GM11168 (cell line): ENCODE measurements at regions not wholly inside any gene's neighbourhood (a gene's known extent, or its start where the extent isn't known, plus 50 kb on each side); places are given as distances from the start of the nearest gene placed in this dataset.

Source experiments
- in situ Hi-C: fragments of 300-500 bp; cut with MboI; formaldehyde crosslinking; loops from one replicate; pipeline ENCODE4 v1.12.0; 2022; ENCODE audit warnings: low sequenced_read_pairs; ENCODE audit not compliant: unreplicated experiment

DNA sequence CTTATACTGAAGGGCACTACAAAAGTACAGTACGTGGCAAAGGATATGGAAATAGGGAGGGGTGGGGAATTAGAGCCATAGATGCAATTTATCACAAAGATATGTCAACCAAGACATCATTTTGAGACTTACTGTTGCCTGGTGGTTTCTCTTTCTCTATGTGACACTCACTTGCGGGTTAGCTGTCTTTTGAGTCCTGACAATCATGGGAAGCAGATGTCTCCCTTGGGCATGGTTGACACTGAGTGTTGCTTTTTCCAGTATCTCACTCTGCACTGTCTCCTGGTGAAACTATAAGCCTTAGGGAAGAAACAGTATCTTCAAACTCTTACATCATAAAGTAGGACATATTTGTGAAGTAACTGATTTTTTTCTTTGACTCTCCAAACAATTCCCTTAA lies 383.5 kb upstream of the LCORL start:
- in situ Hi-C loops: no loop called here

DNA sequence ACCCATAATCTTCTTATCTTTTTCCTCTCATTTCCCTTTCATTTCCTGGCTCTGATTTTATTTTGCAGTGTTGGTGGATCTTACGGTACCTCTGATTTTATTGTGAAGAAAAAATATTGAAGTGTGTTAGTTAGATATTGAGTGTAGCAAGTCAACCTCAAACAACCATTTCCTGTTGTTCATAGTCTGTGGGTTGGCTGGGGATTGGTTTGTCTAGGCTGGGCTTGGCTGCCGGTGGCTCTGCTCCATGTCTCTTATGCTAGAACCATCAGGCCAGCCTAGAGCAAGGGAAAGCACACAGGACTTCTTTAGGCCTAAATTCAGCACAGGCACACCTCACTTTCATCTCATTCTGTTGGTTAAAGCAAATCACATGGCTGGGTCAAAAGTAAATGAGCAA lies 383.1 kb upstream of the LCORL start:
- in situ Hi-C loops: no loop called here

DNA sequence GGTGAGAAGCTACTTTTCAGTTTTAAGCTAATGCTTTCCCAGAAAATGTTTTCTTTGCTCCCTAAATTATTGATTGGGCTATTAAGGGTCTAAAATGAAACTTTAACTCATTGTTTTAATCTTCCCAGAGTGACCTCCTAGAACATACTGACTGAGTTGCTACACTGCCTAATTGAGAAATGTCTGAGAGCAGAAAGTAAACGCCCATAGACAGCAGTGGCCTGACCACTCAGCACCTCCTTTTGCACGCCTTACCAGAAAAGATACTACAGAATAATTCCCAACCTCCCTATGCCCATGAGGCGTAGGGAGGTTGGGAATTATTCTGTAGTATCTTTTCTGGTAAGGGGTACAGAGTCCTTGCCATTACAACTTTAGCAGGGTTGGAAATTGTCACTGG lies 381.8 kb upstream of the LCORL start:
- in situ Hi-C loops: no loop called here

DNA sequence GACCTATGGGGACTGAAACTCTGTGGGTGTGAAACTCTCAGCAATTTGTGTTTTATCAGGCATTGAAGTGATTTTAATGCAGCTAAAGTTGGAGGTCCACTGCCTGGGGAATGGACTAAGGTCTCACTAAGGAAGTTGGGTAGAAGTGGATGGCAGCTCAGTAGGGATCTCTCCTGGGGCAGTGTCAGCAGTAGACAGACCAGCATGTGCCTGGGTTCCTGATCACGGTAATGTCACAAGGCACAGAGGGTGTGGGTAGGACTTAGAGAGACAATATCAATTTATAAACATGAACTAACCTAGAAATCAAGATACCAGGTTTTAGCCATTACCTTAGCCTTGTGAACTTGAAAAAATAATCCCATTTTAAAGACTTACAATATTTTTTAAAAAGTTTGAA lies 380.3 kb upstream of the LCORL start:
- in situ Hi-C loops: no loop called here

DNA sequence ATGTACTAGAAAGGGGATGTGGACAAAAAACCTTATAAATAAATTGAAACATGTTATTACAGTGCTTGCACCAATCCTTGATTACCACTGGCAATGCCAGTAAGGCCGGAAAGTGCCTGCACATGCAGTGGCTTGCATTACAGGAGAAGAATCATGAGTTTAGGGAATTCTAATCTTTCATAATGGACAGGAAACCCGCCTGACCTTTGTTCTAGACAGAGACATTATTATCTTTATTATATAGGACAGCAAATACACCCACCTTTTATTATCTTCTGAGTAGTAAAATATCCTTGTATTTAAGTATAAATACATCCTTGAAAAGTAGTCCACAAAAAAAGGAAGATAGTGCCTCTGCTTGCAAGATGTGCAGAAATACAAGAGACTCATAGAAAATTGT lies 379.9 kb upstream of the LCORL start:
- in situ Hi-C loops: no loop called here

DNA sequence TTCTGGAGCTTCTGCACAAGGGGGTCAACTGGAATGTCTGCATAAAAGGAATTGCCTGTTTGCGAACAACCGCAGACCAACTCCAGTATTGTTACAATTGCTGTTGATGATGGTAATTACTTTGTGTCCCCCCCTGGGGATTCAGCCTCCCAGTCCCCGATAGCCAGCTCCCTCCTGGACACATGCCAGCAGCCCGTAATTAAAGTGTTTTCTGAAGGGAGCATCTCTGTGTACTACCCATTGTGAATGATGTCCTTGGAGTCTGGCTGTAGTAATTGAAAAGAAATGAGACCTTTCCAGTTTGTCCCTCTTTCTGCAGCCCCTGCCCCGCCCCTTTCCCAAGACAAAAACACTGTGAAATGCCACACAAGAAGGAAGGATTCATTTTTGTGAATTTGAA lies 377.1 kb upstream of the LCORL start:
- in situ Hi-C loops: no loop called here

DNA sequence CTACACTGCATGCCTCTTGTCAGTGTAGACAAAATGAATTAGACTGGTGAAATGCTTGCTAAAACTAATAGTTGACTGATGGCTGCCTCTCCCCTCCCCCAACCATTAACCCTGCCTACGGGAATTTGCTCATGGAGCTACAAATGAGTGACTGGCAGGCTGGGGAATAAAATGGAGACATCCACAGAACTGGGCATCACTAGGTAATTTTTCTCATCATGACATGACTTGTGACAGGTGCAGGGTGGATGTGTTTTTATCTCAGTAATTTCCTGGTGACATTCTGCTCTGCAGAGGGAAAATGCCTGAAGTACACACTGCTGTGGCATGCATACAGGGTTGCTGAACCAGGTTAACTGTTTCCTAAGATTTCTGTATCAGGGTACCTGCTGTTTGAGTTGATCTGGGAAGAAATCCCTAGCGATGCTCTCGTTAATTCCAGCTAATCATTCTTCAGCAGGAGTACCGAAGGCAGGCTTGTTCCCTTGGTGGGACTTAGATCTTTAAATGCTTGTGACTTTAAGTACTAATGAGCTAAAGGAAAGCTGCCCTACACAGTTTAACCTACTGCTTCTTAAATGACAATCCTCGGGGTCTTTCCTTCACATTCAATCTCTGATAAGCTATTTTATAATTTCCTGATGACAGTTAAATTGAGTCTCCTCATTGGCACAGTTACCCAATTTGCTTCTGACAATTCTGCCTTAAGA lies 376.3 kb upstream of the LCORL start:
- in situ Hi-C loops: no loop called here

DNA sequence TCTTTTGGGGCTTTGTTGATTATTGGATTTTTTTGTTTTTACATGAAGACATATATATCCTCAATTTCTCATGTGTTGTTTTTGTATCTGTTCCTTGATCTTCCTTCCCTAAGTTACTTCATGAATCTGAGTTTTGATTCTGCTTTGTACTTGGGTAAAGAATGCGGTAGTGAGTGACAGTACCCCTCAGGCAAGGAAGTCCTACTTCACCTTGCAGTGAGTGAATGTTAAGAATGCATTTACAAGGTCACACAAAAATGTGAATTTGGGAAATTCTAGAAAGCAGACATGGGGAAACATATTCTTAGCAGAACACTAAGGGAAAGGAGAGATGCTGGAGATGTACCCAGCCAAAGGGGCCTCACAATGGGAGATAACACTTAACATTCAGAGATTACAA lies 373.1 kb upstream of the LCORL start:
- in situ Hi-C loops: no loop called here

DNA sequence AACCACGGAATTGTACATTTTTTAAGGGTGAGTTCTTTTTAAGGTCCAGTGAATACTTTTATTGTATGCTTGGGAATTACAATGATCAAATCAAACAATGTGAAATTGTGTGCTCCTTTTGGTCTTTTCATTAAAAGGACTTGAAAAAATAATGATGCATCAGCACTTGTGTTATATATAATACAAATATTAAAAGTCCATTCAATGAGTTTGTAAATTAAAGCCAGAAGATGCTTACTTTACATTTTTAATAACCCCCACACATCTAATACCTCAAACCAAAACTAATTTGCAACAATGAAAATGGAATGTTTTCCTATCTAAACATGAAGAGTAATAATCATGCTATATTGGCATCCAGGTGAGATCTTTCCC lies 369.8 kb upstream of the LCORL start:
- in situ Hi-C loops: no loop called here

DNA sequence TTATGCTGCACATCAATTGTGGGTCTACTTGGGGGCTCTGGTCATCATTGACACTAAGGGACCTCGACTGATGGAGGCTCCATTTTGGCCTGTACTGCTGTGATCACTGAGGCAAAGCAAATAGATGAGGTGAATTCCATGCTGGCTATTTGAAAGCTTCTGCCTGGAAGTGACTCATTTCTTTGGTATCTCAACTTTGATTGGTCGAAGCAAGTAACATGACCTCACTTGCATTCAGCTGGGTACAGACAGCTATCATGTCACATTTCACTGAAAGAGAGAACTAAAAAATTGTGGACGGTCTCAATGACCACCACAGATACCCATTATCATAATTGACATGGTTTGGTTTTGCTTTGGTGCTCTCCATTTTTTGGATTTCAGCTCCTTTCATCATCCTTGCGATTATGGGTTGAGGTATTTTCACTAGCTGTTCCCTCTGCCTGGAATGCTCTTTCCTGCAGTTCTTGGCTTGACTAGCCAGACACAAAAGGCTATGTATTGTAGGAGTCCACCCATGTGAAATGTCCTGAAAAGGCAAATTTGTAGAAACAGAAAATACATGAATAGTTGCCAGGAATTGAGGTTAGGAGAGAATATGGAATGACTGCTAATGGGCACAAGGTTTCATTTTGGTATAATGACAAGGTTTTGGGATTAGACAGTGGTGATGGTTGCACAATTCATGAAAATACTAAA lies 369.2 kb upstream of the LCORL start:
- in situ Hi-C loops: no loop called here

DNA sequence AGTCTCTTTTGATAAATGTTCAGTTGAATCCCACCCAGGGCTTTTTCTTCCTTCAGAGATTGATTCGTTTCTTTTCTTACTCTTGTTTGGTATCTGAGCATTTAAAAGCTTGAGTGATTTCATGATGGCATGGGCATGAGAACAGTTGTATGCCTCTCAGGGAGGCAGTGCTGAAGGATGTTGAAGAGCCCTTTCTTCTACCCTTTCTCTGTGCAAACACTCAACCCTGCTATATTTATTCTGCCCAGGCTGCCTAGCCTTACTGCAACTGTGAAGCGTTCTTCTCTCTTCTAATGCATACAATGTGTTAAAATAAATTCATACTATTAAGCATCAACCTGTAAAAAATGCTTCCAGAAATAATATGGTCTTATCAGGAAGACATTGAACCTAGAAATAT lies 367.6 kb upstream of the LCORL start:
- in situ Hi-C loops: no loop called here

DNA sequence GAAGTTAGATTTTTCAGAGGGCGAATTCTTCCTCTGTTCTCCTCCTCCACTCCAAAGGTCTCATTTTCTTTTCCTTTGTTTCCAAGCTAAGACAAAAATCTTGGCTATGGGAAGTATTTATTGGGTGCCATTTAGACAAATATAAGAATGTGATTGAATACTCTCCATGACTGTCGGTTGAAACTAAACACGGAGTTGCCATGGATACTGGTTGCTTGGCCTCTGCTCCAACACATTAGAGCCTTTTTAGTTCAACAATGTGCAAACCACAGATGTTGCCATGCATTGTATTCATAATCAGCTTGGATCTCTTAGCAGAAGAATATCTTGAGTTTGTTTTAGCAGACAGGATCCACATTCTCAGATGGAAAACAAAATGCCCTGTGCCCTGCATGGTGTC lies 366.5 kb upstream of the LCORL start:
- in situ Hi-C loops: no loop called here

DNA sequence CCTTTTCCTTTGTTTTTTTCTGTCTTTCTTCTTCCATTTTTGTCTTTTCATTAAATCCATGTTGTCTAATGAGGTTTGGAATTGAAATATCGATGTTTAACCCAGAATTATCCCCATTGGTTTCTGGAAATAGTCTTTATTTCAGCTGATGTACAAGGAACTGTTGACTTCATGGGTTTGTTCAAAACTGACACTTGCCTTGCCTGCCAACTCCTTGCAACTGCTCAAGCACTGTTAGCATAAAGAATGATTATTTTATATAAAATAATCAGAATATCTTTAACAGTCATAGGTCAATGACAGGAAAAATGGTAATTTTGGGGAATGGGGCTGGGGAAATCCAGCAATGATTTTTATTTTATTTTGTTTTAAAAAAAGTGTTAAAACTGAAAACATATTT lies 359.6 kb upstream of the LCORL start:
- in situ Hi-C loops: no loop called here

DNA sequence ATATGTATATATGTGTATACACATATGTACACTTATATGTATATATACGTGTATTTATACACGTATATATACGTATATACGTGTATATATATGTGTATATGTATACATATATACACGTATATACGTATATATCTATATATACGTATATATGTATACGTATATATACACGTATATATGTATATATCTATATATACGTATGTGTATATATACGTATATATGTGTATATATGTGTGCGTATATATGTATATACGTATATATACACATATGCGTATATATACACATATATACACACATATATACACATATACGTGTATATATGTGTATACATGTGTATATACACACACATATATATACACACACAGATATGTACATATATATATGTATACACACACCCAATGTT lies 348.0 kb upstream of the LCORL start:
- in situ Hi-C loops: loop anchor here (10.0 kb wide), 1 partner anchor 555 kb away; the partner anchor contains the start of genes DCAF16 and NCAPG

DNA sequence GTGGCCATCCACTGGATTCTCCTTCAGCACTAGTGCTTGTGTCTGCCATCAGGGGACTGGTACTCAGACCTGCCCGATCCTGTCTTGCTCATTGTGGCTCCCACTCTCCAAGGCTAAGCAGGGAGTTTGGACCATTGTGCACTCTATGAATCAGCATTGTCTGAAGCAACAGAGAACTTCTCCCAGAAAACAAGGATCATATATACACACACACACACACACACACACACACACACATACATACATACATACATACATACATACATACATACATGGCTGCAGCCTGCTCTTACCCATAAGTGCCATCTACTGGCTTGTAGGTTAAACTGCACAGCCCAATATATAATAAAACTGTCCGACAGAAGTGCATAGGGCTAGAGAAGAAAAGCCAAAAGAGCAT lies 345.3 kb upstream of the LCORL start:
- in situ Hi-C loops: loop anchor here (10.0 kb wide), 1 partner anchor 552 kb away; the partner anchor contains the start of genes DCAF16 and NCAPG

DNA sequence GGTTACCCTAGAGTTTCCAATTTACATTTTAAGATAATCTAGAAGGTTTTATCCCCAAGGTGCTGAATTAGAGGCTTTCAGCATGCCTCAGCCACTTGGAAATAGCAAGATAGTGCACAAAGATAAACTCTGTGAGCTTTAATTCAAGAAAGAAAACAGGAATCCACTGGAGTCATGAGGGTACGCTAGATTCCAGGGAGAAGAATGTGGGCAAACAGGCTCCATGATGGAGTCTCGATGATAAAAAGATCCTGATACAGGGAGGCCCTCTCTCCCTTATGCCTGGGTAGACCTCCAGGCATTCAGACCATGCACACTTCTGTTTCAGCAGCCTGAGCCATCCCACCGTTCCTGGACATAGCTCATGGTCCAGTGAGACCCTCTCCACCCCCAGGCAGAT lies 344.6 kb upstream of the LCORL start:
- in situ Hi-C loops: loop anchor here (10.0 kb wide), 1 partner anchor 551 kb away; the partner anchor contains the start of genes DCAF16 and NCAPG

DNA sequence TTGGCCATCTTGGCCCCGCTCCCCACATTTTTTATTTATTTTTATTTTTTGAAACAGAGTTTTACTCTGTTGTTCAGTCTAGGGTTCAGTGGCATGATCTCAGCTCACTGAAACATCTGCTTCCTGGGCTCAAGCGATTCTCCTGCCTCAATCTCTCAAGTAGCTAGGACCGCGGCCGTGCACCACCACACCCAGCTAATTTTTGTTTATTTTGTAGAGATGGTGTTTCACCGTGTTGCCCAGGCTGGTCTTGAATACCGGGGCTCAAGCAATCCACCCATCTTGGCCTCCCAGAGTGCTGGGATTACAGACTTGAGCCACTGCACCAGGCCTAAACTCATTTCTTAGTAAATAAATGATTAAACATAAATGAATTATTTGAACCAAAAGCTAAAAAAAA lies 322.0 kb upstream of the LCORL start:
- in situ Hi-C loops: no loop called here

DNA sequence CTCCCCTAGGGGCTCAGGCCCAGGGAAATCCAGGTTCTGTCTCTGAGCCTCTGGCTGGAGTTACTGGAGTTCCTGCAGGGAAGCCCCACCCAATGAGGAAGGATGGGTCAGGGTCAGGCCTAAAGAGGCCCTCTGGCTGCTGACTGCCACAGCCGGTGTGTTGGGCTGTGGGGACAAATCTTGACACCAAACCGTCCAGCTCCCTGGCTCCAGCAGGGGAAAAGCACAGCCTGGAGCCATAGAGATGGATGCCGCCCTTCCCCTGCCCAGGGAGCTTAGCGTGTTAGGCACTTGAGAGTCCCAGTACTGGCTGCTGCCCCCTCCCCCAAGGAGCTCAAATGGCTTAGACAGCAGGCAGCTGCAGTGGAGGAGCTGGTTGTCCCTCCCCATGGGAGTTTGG lies 321.3 kb upstream of the LCORL start:
- in situ Hi-C loops: no loop called here

DNA sequence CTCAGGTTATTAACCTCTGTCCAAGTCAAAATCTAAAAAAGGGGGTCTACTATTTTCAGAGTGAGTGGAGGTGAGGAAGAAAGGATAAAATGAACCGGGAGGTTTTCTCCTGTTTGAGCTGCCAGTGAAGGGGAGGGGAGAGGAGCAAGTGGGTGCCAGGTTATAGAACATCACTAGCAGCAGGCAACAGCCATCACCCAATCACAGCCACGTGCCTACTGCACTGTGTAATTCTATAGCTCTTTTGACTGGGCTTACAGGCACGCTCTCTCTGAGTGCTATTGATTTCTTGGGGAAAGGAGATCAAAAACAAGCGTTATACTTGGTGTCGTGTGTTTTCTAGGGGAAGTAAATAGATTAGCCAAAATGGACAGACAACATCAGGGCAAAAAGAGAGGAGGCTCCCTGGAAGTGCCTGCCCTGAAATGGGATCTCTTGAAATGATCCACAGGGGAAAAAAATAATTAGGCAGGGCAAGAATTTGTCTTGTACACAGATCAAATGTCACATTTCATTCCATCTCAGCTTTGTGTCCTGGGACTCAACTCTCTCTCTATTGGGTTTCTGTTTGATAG lies 300.5 kb upstream of the LCORL start:
- in situ Hi-C loops: no loop called here

DNA sequence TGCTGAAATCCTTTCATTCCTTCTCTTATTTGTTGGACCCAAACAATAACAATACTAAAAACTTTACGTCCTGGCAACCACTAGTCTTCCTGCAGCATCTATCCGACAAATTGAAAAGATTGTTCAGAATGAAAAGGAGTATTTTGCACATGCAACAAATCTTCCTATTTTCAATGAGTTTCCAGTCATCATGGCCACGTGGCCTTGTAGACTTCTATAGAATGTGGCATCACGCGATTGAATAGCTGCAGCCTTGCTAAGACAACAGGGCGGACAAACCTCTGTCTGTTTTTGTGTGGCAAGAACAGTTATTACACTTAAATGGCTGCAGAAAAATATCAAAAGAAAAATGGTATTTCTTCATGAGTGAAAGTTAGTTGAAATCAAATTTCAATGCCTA lies 297.9 kb upstream of the LCORL start:
- in situ Hi-C loops: no loop called here

DNA sequence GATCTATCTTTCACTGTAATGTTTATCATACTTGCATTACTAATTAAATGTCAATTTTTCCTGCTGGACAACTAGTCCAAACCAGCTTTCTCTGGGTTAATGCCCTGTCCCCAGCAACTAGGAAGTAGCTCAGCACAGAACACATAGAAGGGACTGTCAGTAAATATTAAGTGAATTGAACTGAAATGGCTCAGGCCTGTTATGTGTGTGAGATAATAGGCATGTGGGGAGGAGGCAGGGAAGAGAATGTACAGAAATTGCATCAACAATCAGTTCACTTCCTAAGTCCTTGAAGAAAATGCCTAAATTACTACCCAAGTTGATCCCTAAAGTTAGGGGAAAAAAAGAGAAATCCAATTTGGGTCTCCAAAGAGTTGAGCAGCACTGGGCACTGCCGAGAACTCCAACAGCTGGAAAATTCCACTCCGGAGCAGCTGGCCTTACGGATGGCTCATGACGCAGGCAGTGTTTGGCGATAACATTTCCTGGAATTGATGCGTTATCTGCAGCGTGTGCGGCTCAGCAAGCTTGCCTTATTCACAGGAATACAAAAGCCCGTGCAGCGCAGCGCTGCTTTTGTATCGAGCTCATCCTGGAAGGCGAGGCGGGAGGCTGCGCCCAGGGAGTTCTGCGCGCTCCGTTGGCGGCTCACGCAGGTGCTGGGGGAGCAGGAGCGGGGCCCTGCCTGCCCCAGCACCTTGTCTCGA lies 297.3 kb upstream of the LCORL start:
- in situ Hi-C loops: no loop called here
